GM19238 (cell line): ENCODE measurements at regions not wholly inside any gene's neighbourhood (a gene's known extent, or its start where the extent isn't known, plus 50 kb on each side); places are given as distances from the start of the nearest gene placed in this dataset.

Experiments used
- DNase-seq: peaks from one replicate; pipeline ENCODE4 v3.0.0; 2011; ENCODE audit warnings: low spot score; ENCODE audit not compliant: insufficient read length

- no peak for DNase-seq
Observed at GRCh38 chr13:31896427-31896826, 135.1 kb upstream of the FRY start.

- DNase-seq: no peak
Observed at GRCh38 chr13:31898378-31899071, 133.0 kb upstream of the FRY start.

- no peak for DNase-seq
Observed at GRCh38 chr13:31901985-31902384, 129.6 kb upstream of the FRY start.

- no peak for DNase-seq
Observed at GRCh38 chr13:31903111-31903815, 128.3 kb upstream of the FRY start.

- DNase-seq: no peak
Observed at GRCh38 chr13:31904941-31905824, 126.4 kb upstream of the FRY start.

- DNase-seq: no peak
Observed at GRCh38 chr13:31905961-31906360, 125.6 kb upstream of the FRY start.

GRCh38 chr13:31908696-31909411 lies 122.7 kb upstream of the FRY start:
- no peak for DNase-seq

GRCh38 chr13:31909864-31910551 lies 121.6 kb upstream of the FRY start:
- no peak for DNase-seq

GRCh38 chr13:31910633-31911032 lies 120.9 kb upstream of the FRY start:
- DNase-seq: no peak

- DNase-seq: no peak
Observed at GRCh38 chr13:31912647-31913401, 118.8 kb upstream of the FRY start.

- no peak for DNase-seq
Observed at GRCh38 chr13:31913459-31913858, 118.1 kb upstream of the FRY start.

GRCh38 chr13:31914843-31915242 lies 116.7 kb upstream of the FRY start:
- no peak for DNase-seq

- no peak for DNase-seq
Observed at GRCh38 chr13:31918707-31919106, 112.9 kb upstream of the FRY start.

GRCh38 chr13:31919241-31919640 lies 112.3 kb upstream of the FRY start:
- no peak for DNase-seq

- no peak for DNase-seq
Observed at GRCh38 chr13:31919971-31920726, 111.4 kb upstream of the FRY start.

- no peak for DNase-seq
Observed at GRCh38 chr13:31920727-31921100, 110.9 kb upstream of the FRY start.

GRCh38 chr13:31922724-31923123 lies 108.8 kb upstream of the FRY start:
- no peak for DNase-seq

- no peak for DNase-seq
Observed at GRCh38 chr13:31923134-31923763, 108.3 kb upstream of the FRY start.

- DNase-seq: no peak
Observed at GRCh38 chr13:31925079-31925478, 106.5 kb upstream of the FRY start.
